T47D (cell line): ENCODE measurements at regions not wholly inside any gene's neighbourhood (a gene's known extent, or its start where the extent isn't known, plus 50 kb on each side); places are given as distances from the start of the nearest gene placed in this dataset.

Source experiments
- DNase-seq, 2 experiments: peaks; one replicate each; pipeline versions ENCODE4 v3.0.0 to v3.0.0-alpha.2; 2011 to 2012; ENCODE audit warnings: low read depth in 1 of 2, low spot score in 1 of 2
- JUND ChIP-seq: IDR thresholded peaks from 2 replicates; pipeline ENCODE4 v1.6.1; 2012; ENCODE audit warnings: low read depth
- in situ Hi-C: cut with HindIII; loops from 2 replicates; pipeline ENCODE4 v1.10.0; 2016; ENCODE audit warnings: low sequenced_read_pairs, low pct_unique_long_range_greater_than_20kb

GRCh38 chr20:6685626-6686025 is 81.9 kb upstream of the BMP2 start:
- no peak for TF ChIP-seq JUND
- in situ Hi-C loops: no loop called here
- DNase-seq: no peak

GRCh38 chr20:6685181-6685582 is 82.3 kb upstream of the BMP2 start:
- no peak for DNase-seq
- no peak for TF ChIP-seq JUND
- in situ Hi-C loops: no loop called here

GRCh38 chr20:6683021-6683977 is 84.2 kb upstream of the BMP2 start:
- in situ Hi-C loops: no loop called here
- TF ChIP-seq JUND: no peak
- DNase-seq: no peak

- in situ Hi-C loops: no loop called here
- no peak for DNase-seq
- TF ChIP-seq JUND: no peak
These were observed 86.6 kb upstream of the BMP2 start for GRCh38 chr20:6680854-6681253.

DNA sequence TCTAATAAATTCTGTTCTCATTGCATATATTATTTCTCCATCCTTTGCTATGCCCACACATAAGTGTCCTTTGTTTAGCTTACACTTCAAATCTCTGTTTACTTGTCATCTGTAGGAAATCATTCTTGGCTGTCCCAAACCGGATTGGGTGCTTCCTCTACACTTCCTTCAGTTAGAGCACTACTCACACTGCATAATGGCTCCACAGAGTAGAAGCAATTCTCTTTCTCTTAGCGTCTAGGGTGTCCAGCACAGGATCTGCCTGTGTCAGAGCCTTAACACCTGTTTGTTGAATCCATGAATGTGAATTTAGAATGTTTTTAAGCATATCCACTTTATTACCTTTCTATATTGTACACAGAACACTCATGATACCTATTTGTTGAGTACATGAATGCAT is 87.0 kb upstream of the BMP2 start:
- in situ Hi-C loops: no loop called here
- TF ChIP-seq JUND: no peak
- DNase-seq: no peak

GRCh38 chr20:6679086-6679485 is 88.4 kb upstream of the BMP2 start:
- TF ChIP-seq JUND: no peak
- in situ Hi-C loops: no loop called here
- DNase-seq: no peak

DNA sequence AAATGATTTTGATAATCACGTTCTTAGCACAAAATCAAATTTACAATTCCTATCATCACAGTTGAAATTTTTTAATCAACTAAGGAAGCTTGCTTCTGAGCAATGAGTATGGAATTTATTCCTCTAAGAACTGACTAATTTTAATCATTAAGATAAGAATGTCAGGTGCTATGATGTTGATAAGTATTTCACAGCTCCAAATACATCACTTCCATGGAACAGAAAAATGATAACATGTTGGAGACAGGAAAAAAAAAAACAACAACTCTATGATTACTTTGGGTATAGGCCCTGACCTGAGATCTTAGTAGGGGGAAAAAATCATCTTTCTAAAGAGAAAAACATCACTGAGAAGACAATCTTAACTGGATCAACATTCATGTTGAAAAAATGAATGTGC is 89.4 kb upstream of the BMP2 start:
- DNase-seq: no peak
- in situ Hi-C loops: no loop called here
- TF ChIP-seq JUND: no peak

DNA sequence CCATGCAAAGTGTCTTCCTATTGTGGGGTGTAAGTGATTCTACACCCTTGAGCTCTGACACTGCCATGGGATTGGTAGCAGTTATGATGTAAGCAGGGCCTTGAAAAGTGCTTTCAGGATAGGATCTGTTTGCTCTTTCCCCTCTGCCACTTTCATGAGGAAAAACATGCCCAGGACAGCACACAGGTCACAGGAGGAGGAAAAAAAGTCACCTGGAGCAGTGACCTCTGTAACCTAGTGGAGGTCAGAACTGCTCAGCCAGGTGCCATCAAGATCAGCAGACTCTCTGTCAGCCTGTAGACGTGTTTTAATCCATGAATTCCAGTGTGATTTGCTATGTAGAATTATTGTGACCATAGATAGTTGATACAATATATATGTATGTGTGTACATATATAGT is 92.7 kb upstream of the BMP2 start:
- no peak for TF ChIP-seq JUND
- DNase-seq: no peak
- in situ Hi-C loops: no loop called here

DNA sequence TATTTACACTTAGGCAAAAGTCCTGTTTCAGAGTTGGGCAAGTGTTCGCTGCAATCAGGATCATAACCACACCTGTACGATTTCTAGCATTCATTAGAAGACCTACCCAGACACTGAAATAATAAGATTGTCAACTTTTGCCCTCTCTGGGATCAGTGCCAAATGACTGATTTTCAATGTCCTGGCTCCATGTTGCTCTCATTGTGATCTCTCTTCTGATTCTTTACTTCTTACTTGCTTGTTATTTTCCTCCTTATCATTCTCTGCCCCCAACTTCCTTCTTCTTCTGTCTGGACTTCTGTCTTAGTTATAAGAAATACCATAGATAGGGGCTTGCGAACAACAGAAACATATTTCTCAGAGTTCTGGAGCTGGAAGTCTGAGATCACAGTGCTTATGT is 94.4 kb upstream of the BMP2 start:
- in situ Hi-C loops: no loop called here
- no peak for TF ChIP-seq JUND
- no peak for DNase-seq

DNA sequence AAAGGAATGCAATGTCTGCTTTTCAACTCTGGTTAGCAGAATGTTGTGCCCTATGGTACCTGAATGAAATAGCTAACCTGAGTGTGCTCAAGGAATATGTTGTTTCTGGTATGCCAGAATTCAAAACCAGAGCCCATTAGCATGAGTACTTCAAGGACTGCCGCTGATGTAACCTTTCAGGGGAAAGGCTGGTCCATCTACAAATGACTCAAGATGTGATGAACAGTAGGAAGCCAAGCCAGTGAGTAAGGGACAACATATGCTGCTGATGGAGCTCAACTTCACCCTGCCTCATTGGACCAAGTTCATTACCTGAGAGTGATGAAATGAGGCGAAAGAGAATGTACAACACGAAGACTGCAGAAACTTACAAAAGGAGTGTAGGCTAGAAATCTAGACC is 95.7 kb upstream of the BMP2 start:
- TF ChIP-seq JUND: no peak
- in situ Hi-C loops: no loop called here
- no peak for DNase-seq

DNA sequence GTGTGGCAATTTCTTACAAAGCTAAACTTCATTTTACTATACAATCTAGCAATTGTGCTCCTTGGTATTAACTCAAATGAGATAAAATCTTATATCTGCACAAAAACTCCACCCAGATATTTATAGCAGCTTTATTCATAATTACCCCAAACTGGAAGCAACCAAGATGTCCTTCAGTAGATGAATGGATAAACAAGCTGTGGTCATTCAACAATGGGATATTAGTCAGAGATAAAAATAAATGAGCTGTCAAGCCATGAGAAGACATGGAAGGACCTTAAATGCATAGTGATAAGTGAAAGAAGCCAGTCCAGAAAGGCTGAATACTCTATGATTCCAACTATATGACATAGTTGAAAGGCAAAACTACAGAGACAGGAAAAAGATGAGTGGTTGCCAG is 98.9 kb upstream of the BMP2 start:
- TF ChIP-seq JUND: no peak
- in situ Hi-C loops: no loop called here
- DNase-seq: no peak

DNA sequence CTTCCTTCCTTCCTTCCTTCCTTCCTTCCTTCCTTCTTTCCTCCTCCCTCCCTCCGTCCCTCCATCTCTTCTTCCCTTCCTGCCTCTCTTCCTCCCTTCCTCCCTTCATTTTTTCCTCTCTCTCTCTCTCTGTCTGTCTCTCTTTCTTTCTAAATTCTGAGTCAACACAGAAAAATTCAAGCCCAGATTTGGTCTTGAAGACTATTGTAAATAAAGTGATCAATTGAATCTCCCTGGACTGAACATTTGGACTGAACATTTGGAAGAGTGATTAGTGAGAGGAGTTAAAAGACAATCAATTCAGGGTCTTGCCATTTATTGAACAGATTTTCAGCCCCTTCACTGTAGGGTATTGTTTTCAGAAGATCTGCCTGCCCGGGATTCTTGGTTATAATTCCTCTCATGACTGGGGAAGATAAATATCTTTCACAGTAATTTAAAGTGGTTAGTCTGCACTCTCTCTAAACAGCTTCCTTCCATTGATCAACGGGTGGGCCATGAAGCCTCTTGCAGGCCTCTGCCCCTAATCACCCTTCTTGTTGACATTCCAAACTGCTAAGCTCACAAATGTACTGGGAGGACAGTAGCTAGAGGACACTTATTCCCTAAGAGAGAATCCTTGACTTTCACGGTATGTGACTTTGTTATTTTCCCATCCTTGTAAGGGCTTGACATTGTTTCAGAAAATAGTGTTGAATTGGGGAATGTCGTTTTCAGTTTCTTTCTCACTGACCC is 101.7 kb upstream of the BMP2 start:
- in situ Hi-C loops: no loop called here
- TF ChIP-seq JUND: no peak
- no peak for DNase-seq

DNA sequence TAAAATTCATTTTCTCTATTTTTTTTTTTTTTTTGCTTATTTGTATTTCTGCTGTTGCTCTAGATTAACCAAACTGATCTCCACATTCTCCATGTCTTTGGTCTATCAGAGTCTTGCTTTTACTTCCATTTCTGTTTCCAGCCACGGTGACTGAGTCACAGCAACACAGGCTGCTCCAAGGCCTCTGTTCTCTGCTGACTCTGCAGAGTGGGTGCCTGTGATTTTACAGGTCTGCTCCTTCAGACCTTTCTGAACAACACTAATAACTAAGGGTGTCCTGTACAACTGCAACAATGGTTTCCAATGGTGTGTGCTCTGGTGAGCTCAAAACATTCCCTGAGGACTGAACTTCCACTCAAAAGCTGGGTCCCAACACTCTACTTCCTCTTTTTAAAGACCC is 102.3 kb upstream of the BMP2 start:
- no peak for DNase-seq
- TF ChIP-seq JUND: no peak
- in situ Hi-C loops: no loop called here
